Uterus (tissue), 2 donors: ENCODE measurements at regions not wholly inside any gene's neighbourhood (a gene's known extent, or its start where the extent isn't known, plus 50 kb on each side); places are given as distances from the start of the nearest gene placed in this dataset.

Experiments used
- CTCF ChIP-seq, 4 experiments: fragments of 200-600 bp in 2 of 4; fragments of 450-650 bp in 2 of 4; sonication (generic) in 2 of 4; IDR thresholded peaks; one replicate each; pipeline ENCODE4 v1.5.1; 2016 to 2019; ENCODE audit warnings: antibody characterized with exemption in 4 of 4, mild to moderate bottlenecking in 2 of 4, moderate library complexity in 1 of 4
- POLR2A ChIP-seq, 2 donors: fragments of 450-650 bp; IDR thresholded peaks; one replicate each; pipeline ENCODE4 v1.6.1; 2016; ENCODE audit warnings: antibody characterized with exemption in 2 of 2, mild to moderate bottlenecking in 1 of 2, moderate library complexity in 1 of 2

DNA sequence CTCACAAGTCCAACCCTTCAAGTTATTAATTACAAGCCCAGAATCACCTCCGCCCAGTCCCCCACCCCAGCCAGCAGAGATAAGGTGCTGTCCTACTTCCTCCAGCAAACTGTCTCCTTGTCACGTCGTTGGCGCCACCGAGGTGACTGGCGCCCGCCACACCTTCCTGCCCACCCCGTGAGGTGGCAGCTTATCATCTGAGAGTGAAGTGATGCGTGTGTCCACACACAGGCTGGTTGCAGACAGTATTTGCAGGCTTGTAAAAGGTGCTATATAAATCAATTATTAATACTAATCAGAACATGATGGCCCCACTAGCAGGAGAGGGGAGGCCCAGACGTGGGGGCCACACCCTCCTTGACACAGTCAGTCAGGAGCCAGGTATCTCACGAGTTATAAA is 786.6 kb upstream of the TBX3 start:
- TF ChIP-seq POLR2A (IDR thresholded peaks at IDR 0.05) (no peak), CTCF (IDR thresholded peaks at IDR 0.05) (no peak)
